C4-2B (cell line): ENCODE measurements at regions not wholly inside any gene's neighbourhood (a gene's known extent, or its start where the extent isn't known, plus 50 kb on each side); places are given as distances from the start of the nearest gene placed in this dataset.

Source experiments
- H3K27ac ChIP-seq: fragments of 450-650 bp; 2 replicates; pipeline ENCODE4 v1.5.1; 2017
- ZFX ChIP-seq: fragments of 450-650 bp; IDR thresholded peaks from 2 replicates; pipeline ENCODE4 v1.6.1; 2017
- TF ChIP-seq, protein P1 (sequence below): fragments of 450-650 bp; conservative IDR thresholded peaks from 2 replicates; pipeline ENCODE4 v1.5.1; 2017; ENCODE audit warnings: mild to moderate bottlenecking

- no peak for TF ChIP-seq ZFX
- TF ChIP-seq, protein P1, sequence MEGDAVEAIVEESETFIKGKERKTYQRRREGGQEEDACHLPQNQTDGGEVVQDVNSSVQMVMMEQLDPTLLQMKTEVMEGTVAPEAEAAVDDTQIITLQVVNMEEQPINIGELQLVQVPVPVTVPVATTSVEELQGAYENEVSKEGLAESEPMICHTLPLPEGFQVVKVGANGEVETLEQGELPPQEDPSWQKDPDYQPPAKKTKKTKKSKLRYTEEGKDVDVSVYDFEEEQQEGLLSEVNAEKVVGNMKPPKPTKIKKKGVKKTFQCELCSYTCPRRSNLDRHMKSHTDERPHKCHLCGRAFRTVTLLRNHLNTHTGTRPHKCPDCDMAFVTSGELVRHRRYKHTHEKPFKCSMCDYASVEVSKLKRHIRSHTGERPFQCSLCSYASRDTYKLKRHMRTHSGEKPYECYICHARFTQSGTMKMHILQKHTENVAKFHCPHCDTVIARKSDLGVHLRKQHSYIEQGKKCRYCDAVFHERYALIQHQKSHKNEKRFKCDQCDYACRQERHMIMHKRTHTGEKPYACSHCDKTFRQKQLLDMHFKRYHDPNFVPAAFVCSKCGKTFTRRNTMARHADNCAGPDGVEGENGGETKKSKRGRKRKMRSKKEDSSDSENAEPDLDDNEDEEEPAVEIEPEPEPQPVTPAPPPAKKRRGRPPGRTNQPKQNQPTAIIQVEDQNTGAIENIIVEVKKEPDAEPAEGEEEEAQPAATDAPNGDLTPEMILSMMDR, result no peak
Observed at GRCh38 chr10:131766096-131766495, 134.7 kb upstream of the PPP2R2D start.

DNA sequence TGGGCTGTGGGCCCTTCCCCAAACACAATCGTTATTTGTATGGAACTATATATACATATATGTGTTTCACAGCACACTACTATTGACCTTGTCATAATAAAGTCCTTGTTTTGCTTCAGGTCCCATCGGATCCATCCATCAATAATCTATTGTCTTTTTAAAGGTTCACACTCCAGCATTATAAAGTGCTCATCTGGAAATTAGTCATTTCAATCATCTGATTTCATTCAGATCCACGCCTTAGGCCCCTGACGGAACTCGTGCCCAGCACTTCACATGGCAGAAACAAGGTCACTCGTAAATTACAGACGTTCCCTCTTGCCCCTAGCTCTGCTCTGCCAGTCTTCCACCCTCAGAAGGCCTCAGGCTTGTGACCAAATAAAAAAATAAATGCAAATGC is 133.1 kb upstream of the PPP2R2D start:
- TF ChIP-seq, protein P1, result no peak
- no peak for TF ChIP-seq ZFX
- H3K27ac ChIP-seq, result no peak overlapping the region

More at GRCh38 chr10:131766096-131766495, 134.7 kb upstream of the PPP2R2D start:
- no peak overlapping the region for H3K27ac ChIP-seq

- TF ChIP-seq ZFX, result no peak
- TF ChIP-seq, protein P1, result no peak
- no peak overlapping the region for H3K27ac ChIP-seq
Observed at GRCh38 chr10:131769571-131770410, 131.0 kb upstream of the PPP2R2D start.

GRCh38 chr10:131770946-131771633 is 129.7 kb upstream of the PPP2R2D start:
- no peak overlapping the region for H3K27ac ChIP-seq
- TF ChIP-seq, protein P1, result no peak
- TF ChIP-seq ZFX, result no peak

GRCh38 chr10:131771634-131772358 is 129.0 kb upstream of the PPP2R2D start:
- TF ChIP-seq ZFX, result no peak
- TF ChIP-seq, protein P1, result no peak
- no peak overlapping the region for H3K27ac ChIP-seq

GRCh38 chr10:131772441-131772840 is 128.4 kb upstream of the PPP2R2D start:
- H3K27ac ChIP-seq, result no peak overlapping the region
- TF ChIP-seq, protein P1, result no peak
- no peak for TF ChIP-seq ZFX
